Parathyroid adenoma (tissue), 2 donors: ENCODE measurements at regions not wholly inside any gene's neighbourhood (a gene's known extent, or its start where the extent isn't known, plus 50 kb on each side); places are given as distances from the start of the nearest gene placed in this dataset.

Experiments used
- H2AFZ ChIP-seq: fragments of 300-600 bp; sonication (generic); one replicate; pipeline ENCODE4 v1.7.0; 2017; ENCODE audit warnings: antibody characterized with exemption, mild to moderate bottlenecking
- H3K27ac ChIP-seq: fragments of 300-600 bp; sonication (generic); one replicate; pipeline ENCODE4 v1.7.0; 2017
- H3K27me3 ChIP-seq: fragments of 300-600 bp; sonication (generic); one replicate; pipeline ENCODE4 v1.7.0; 2017; ENCODE audit warnings: low read length; ENCODE audit not compliant: control insufficient read depth, insufficient read depth
- H3K36me3 ChIP-seq: fragments of 300-600 bp; sonication (generic); one replicate; pipeline ENCODE4 v1.7.0; 2017; ENCODE audit warnings: low read length; ENCODE audit not compliant: control insufficient read depth, insufficient read depth
- H3K4me1 ChIP-seq: fragments of 300-600 bp; sonication (generic); one replicate; pipeline ENCODE4 v1.7.0; 2017; ENCODE audit warnings: control low read depth
- H3K4me2 ChIP-seq: fragments of 300-600 bp; sonication (generic); one replicate; pipeline ENCODE4 v1.7.0; 2017; ENCODE audit warnings: low read length
- H3K4me3 ChIP-seq: fragments of 300-600 bp; sonication (generic); one replicate; pipeline ENCODE4 v1.7.0; 2017; ENCODE audit warnings: low read depth, low read length
- H3K79me2 ChIP-seq: fragments of 300-600 bp; sonication (generic); one replicate; pipeline ENCODE4 v1.7.0; 2017; ENCODE audit warnings: control low read depth
- H3K9ac ChIP-seq: fragments of 300-600 bp; sonication (generic); one replicate; pipeline ENCODE4 v1.7.0; 2017; ENCODE audit warnings: mild to moderate bottlenecking
- H3K9me3 ChIP-seq: fragments of 300-600 bp; sonication (generic); one replicate; pipeline ENCODE4 v1.7.0; 2017; ENCODE audit warnings: low read length; ENCODE audit not compliant: control insufficient read depth
- TF ChIP-seq, protein P1 (sequence below): fragments of 300-600 bp; sonication (generic); IDR thresholded peaks from one replicate; pipeline ENCODE4 v1.7.0; 2017; ENCODE audit warnings: antibody characterized with exemption, mild to moderate bottlenecking
- donor health status: primary hyperparathyroidism.

DNA sequence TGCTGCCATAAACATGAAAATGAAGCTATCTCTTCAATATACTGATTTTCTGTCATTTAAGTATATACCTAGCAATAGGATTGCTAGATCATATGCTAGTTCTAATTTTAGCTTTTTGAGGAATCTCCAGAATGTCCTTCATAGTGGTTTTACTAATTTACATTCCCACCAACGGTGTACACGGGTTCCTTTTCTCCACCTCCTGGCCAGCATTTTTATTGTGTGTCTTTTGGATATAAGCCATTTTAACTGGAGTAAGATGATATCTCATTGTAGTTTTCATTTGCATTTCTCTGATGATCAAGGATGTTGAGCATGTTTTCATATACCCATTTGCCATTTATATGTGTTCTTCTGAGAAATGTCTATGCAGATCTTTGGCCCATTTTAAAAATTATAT lies 446.5 kb downstream of the GABRG2 start:
- TF ChIP-seq, protein P1, sequence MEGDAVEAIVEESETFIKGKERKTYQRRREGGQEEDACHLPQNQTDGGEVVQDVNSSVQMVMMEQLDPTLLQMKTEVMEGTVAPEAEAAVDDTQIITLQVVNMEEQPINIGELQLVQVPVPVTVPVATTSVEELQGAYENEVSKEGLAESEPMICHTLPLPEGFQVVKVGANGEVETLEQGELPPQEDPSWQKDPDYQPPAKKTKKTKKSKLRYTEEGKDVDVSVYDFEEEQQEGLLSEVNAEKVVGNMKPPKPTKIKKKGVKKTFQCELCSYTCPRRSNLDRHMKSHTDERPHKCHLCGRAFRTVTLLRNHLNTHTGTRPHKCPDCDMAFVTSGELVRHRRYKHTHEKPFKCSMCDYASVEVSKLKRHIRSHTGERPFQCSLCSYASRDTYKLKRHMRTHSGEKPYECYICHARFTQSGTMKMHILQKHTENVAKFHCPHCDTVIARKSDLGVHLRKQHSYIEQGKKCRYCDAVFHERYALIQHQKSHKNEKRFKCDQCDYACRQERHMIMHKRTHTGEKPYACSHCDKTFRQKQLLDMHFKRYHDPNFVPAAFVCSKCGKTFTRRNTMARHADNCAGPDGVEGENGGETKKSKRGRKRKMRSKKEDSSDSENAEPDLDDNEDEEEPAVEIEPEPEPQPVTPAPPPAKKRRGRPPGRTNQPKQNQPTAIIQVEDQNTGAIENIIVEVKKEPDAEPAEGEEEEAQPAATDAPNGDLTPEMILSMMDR = no peak

DNA sequence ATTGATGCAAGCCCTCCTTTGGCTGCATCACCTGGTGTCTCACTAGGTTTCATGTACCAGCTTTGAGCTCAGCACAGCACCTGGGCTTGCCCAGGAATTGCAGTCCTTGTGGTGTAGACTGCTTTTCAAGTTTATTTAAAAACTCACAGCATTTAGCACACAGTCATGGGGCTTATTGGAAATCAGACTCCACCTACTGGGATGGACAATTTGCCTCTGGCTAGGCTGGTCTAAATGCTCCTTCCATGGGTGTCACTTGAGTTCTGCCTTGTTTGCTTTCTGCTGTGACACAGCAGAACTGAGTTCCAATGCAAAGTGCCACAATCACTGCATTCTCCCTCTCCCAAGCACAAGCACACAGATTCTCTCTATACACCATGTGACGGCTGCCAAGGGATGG lies 453.3 kb downstream of the GABRG2 start:
- Histone ChIP-seq H3K9ac (no peak overlapping the region), H3K4me3 (no peak overlapping the region), H3K9me3 (no peaks in the 10 kb centered on the region), H3K4me2 (no peak overlapping the region), H3K27me3 (no peaks in the 10 kb centered on the region), H3K4me1 (no peaks in the 10 kb centered on the region), H3K79me2 (no peaks in the 10 kb centered on the region), H2AFZ (no peak overlapping the region), H3K36me3 (no peaks in the 10 kb centered on the region), H3K27ac (no peak overlapping the region)
- TF ChIP-seq, protein P1 = no peak

More for the DNA sequence above, 446.5 kb downstream of the GABRG2 start:
- Histone ChIP-seq H3K9ac (no peak overlapping the region), H3K36me3 (no peaks in the 10 kb centered on the region), H3K4me3 (no peak overlapping the region), H3K27ac (no peak overlapping the region), H2AFZ (no peak overlapping the region), H3K4me2 (no peak overlapping the region), H3K4me1 (no peaks in the 10 kb centered on the region), H3K79me2 (no peaks in the 10 kb centered on the region), H3K9me3 (no peaks in the 10 kb centered on the region), H3K27me3 (no peaks in the 10 kb centered on the region)

DNA sequence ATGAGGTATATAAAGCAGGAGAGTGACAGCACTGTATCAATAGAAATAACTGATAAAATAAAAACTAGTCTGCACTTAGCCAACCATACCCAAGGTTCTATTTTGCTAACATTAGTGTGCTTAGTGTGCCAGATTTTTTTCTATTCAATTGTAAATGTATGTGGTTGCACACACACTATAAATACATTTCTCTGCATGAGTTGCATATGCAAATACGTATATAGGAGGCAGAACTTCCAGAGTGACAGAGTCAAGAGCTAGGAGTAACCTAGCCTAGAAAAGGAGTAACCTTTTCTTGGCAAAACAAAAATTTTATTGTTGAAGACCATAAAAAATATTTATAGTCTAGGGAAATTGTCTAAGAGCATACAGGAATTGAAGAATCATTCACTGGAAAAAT lies 461.6 kb downstream of the GABRG2 start:
- Histone ChIP-seq H3K4me1 (no peaks in the 10 kb centered on the region), H3K4me3 (no peak overlapping the region), H3K79me2 (no peaks in the 10 kb centered on the region), H3K9ac (no peak overlapping the region), H3K27me3 (no peaks in the 10 kb centered on the region), H3K9me3 (no peaks in the 10 kb centered on the region), H3K36me3 (no peaks in the 10 kb centered on the region), H3K27ac (no peak overlapping the region), H3K4me2 (no peak overlapping the region), H2AFZ (no peak overlapping the region)
- TF ChIP-seq, protein P1 = no peak

DNA sequence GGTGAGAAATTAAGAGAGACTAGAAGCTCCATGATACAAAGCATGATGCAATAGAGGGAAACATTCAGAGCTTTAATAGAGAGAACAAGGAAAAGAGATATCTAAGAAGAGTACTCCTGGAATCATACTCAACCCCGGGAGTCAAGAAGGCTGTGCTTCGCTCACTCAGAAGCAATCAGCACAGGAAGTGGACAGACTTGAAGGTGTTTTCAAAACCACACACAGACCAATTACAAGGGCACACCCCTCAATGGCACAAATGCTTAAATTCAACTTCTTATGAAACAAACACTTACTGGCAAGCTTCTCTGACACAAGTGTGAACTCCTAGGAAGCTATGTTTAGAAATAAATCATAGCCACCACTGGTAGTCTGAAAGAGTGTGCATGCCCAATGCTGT lies 462.3 kb downstream of the GABRG2 start:
- TF ChIP-seq, protein P1 = no peak
- H3K4me1 ChIP-seq = no peaks in the 10 kb centered on the region
- no peak overlapping the region for H3K4me2 ChIP-seq
- no peaks in the 10 kb centered on the region for H3K79me2 ChIP-seq
- H3K36me3 ChIP-seq = no peaks in the 10 kb centered on the region
- no peaks in the 10 kb centered on the region for H3K27me3 ChIP-seq
- no peak overlapping the region for H3K4me3 ChIP-seq
- no peak overlapping the region for H3K9ac ChIP-seq
- H2AFZ ChIP-seq = no peak overlapping the region
- no peaks in the 10 kb centered on the region for H3K9me3 ChIP-seq
- H3K27ac ChIP-seq = no peak overlapping the region

DNA sequence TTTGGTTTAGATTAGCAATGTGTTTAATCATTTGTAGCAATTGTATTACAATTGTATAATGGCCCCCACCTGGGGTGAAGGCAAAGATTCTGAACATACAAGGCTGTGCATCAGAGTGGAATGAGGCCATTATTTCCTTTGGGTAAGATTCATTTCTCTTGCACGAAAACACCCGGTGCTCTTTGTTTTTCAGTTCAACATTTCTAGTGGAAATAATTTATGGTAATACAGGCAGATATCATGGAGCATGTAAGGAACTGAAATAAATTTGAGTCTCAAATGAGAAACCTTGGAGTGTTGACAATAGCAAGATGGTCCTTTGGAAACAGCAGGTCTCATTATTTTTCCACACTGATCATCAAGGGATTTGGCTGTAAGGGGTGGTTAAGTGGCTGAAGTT lies 475.9 kb downstream of the GABRG2 start:
- Histone ChIP-seq H3K36me3 (no peaks in the 10 kb centered on the region), H3K4me3 (no peak overlapping the region), H3K9ac (no peak overlapping the region), H3K4me1 (no peaks in the 10 kb centered on the region), H3K79me2 (no peaks in the 10 kb centered on the region), H3K4me2 (no peak overlapping the region), H3K27me3 (no peaks in the 10 kb centered on the region), H3K27ac (no peak overlapping the region), H3K9me3 (no peaks in the 10 kb centered on the region), H2AFZ (no peak overlapping the region)
- TF ChIP-seq, protein P1 = no peak
